OCI-LY7 (cell line): ENCODE measurements at regions not wholly inside any gene's neighbourhood (a gene's known extent, or its start where the extent isn't known, plus 50 kb on each side); places are given as distances from the start of the nearest gene placed in this dataset.
"Not testable (repeated sequence)": the region's sequence is repeated elsewhere in the genome, so short reads cannot be mapped to it uniquely, and the experiment has no call there.

ENCODE experiments used
- BruUV-seq: library from RNA; stranded (reverse); fragments of 400-500 nt; replicated peaks from 2 replicates; lab custom pipeline; 2021; lab: Mats Ljungman, UMichigan
- CTCF ChIA-PET: fragments of 300-600 bp; sonication (Branson Sonifier 250); formaldehyde crosslinking; loops from one replicate; lab custom pipeline; 2022; ENCODE audit warnings: antibody characterized with exemption; ENCODE audit not compliant: unreplicated experiment; lab: Charles Lee
- POLR2A ChIA-PET: fragments of 300-600 bp; sonication (Branson Sonifier 250); formaldehyde crosslinking; loops from one replicate; lab custom pipeline; 2022; ENCODE audit warnings: antibody characterized with exemption; lab: Charles Lee
- DNase-seq: peaks from one replicate; pipeline ENCODE4 v3.0.0-alpha.2; 2015; ENCODE audit warnings: low spot score
- H2AFZ ChIP-seq: fragments of 200-600 bp; sonication (generic), shearing (Covaris generic); 2 replicates; pipeline ENCODE4 v1.6.1; 2014; ENCODE audit warnings: mild to moderate bottlenecking, antibody characterized with exemption, low read length, moderate library complexity
- H3K27ac ChIP-seq: fragments of 200-600 bp; sonication (generic); 2 replicates; pipeline ENCODE4 v1.5.1; 2014; ENCODE audit warnings: mixed run types, low read depth, mild to moderate bottlenecking, moderate library complexity, low read length, inconsistent platforms; ENCODE audit not compliant: poor library complexity, severe bottlenecking
- H3K36me3 ChIP-seq: fragments of 200-600 bp; sonication (generic); 2 replicates; pipeline ENCODE4 v1.6.1; 2014; ENCODE audit warnings: mild to moderate bottlenecking, antibody characterized with exemption, low read length, moderate library complexity, mixed read lengths; ENCODE audit not compliant: insufficient read depth
- H3K4me1 ChIP-seq: fragments of 200-600 bp; sonication (generic); 2 replicates; pipeline ENCODE4 v1.5.1; 2014; ENCODE audit warnings: mild to moderate bottlenecking, low read length; ENCODE audit not compliant: insufficient read depth, poor library complexity, severe bottlenecking
- H3K4me2 ChIP-seq: fragments of 200-600 bp; sonication (generic); 2 replicates; pipeline ENCODE4 v1.6.1; 2014; ENCODE audit warnings: mild to moderate bottlenecking, low read length
- H3K4me3 ChIP-seq: fragments of 200-600 bp; sonication (generic); 2 replicates; pipeline ENCODE4 v1.5.1; 2014; ENCODE audit warnings: mild to moderate bottlenecking, low read depth, low read length; ENCODE audit not compliant: poor library complexity, severe bottlenecking
- H3K79me2 ChIP-seq: fragments of 200-600 bp; sonication (generic); 2 replicates; pipeline ENCODE4 v1.6.1; 2016; ENCODE audit warnings: low read depth, mild to moderate bottlenecking, low read length, moderate library complexity, mixed read lengths; ENCODE audit not compliant: insufficient read depth
- H3K9me2 ChIP-seq: fragments of 200-600 bp; sonication (generic); 2 replicates; pipeline ENCODE4 v1.6.1; 2016; ENCODE audit warnings: mild to moderate bottlenecking, low read length, mixed read lengths; ENCODE audit not compliant: insufficient read depth
- H3K9me3 ChIP-seq: fragments of 200-600 bp; sonication (generic); 2 replicates; pipeline ENCODE4 v1.6.1; 2014; ENCODE audit warnings: mild to moderate bottlenecking, mixed run types, low read length, mixed read lengths
- H4K20me1 ChIP-seq: fragments of 200-600 bp; sonication (generic); 2 replicates; pipeline ENCODE4 v1.6.1; 2014; ENCODE audit warnings: mild to moderate bottlenecking, antibody characterized with exemption, low read length, moderate library complexity, mixed read lengths; ENCODE audit not compliant: insufficient read depth
- CTCF ChIP-seq: fragments of 200-600 bp; sonication (generic); conservative IDR thresholded peaks from 2 replicates; pipeline ENCODE4 v1.5.1; 2014; ENCODE audit warnings: mild to moderate bottlenecking, antibody characterized with exemption, low read length, moderate library complexity, mixed read lengths
- EZH2phosphoT487 ChIP-seq: fragments of 200-600 bp; sonication (generic); IDR thresholded peaks from 2 replicates; pipeline ENCODE4 v1.6.1; 2018; ENCODE audit warnings: low read depth, borderline replicate concordance, mild to moderate bottlenecking, mixed run types, antibody characterized with exemption, low read length, moderate library complexity, mixed read lengths
- intact Hi-C: fragments of 100-400 bp; cut with micrococcal nuclease; formaldehyde crosslinking; loops from one replicate; pipeline ENCODE4 v1.10.0; 2022; ENCODE audit not compliant: unreplicated experiment

- H3K79me2 ChIP-seq, H3K27ac ChIP-seq, H3K9me2 ChIP-seq, H3K4me3 ChIP-seq, H3K4me2 ChIP-seq, DNase-seq, CTCF ChIA-PET, POLR2A ChIA-PET, H2AFZ ChIP-seq, H3K9me3 ChIP-seq, intact Hi-C loops, H4K20me1 ChIP-seq, BruUV-seq, H3K36me3 ChIP-seq, H3K4me1 ChIP-seq: not testable (repeated sequence)
These were observed 363.9 kb upstream of the NPAP1 start for GRCh38 chr15:24311692-24312091.

GRCh38 chr15:24316326-24316725 lies 359.2 kb upstream of the NPAP1 start:
- BruUV-seq, H3K27ac ChIP-seq, H3K4me2 ChIP-seq, H3K4me1 ChIP-seq, H4K20me1 ChIP-seq, POLR2A ChIA-PET, H2AFZ ChIP-seq, H3K9me3 ChIP-seq, H3K79me2 ChIP-seq, H3K36me3 ChIP-seq, H3K4me3 ChIP-seq, H3K9me2 ChIP-seq, intact Hi-C loops, DNase-seq, CTCF ChIA-PET: not testable (repeated sequence)

GRCh38 chr15:24318981-24319380 lies 356.6 kb upstream of the NPAP1 start:
- Histone ChIP-seq H2AFZ (no peak overlapping the region), H4K20me1 (no peaks in the 10 kb centered on the region), H3K9me2 (no peaks in the 10 kb centered on the region), H3K27ac (no peak overlapping the region), H3K36me3 (no peaks in the 10 kb centered on the region), H3K4me3 (no peak overlapping the region), H3K4me2 (no peak overlapping the region), H3K4me1 (no peaks in the 10 kb centered on the region), H3K79me2 (no peaks in the 10 kb centered on the region), H3K9me3 (no peaks in the 10 kb centered on the region)
- intact Hi-C loops = no loop called here
- ChIA-PET CTCF (no interaction called here), POLR2A (no interaction called here)
- TF ChIP-seq CTCF (no peak), EZH2phosphoT487 (no peak)
- DNase-seq = no peak
- no TSS peak for BruUV-seq

GRCh38 chr15:24324096-24324495 lies 351.5 kb upstream of the NPAP1 start:
- H3K4me1 ChIP-seq, H3K79me2 ChIP-seq, DNase-seq, H3K4me2 ChIP-seq, intact Hi-C loops, H3K36me3 ChIP-seq, POLR2A ChIA-PET, BruUV-seq, H3K9me3 ChIP-seq, H3K27ac ChIP-seq, H3K4me3 ChIP-seq, CTCF ChIA-PET, H3K9me2 ChIP-seq, H2AFZ ChIP-seq, H4K20me1 ChIP-seq: not testable (repeated sequence)

GRCh38 chr15:24326513-24326912 lies 349.1 kb upstream of the NPAP1 start:
- H3K4me3 ChIP-seq, H3K9me2 ChIP-seq, H4K20me1 ChIP-seq, H3K9me3 ChIP-seq, BruUV-seq, H3K36me3 ChIP-seq, H3K79me2 ChIP-seq, POLR2A ChIA-PET, H2AFZ ChIP-seq, H3K4me1 ChIP-seq, CTCF ChIA-PET, intact Hi-C loops, H3K4me2 ChIP-seq, DNase-seq, H3K27ac ChIP-seq: not testable (repeated sequence)

- H3K36me3 ChIP-seq = not testable (repeated sequence)
These were observed 343.6 kb upstream of the NPAP1 start for GRCh38 chr15:24331964-24332363.

More at GRCh38 chr15:24331964-24332363, 343.6 kb upstream of the NPAP1 start:
- H3K27ac ChIP-seq, DNase-seq, CTCF ChIA-PET, H3K79me2 ChIP-seq, H4K20me1 ChIP-seq, intact Hi-C loops, H3K9me2 ChIP-seq, H2AFZ ChIP-seq, H3K9me3 ChIP-seq, H3K4me3 ChIP-seq, POLR2A ChIA-PET, H3K4me1 ChIP-seq, BruUV-seq, H3K4me2 ChIP-seq: not testable (repeated sequence)
